H9 (cell line): ENCODE measurements at regions not wholly inside any gene's neighbourhood (a gene's known extent, or its start where the extent isn't known, plus 50 kb on each side); places are given as distances from the start of the nearest gene placed in this dataset.

ENCODE experiments used
- DNase-seq: peaks from one replicate; pipeline ENCODE4 v3.0.0-alpha.2; 2017
- H2AFZ ChIP-seq: one replicate; pipeline ENCODE4 v1.6.1; 2013; ENCODE audit warnings: mild to moderate bottlenecking, low read length, control low read depth, moderate library complexity
- H2AK5ac ChIP-seq: 2 replicates; pipeline ENCODE4 v1.6.1; 2013; ENCODE audit warnings: low read length, control low read depth, mixed read lengths; ENCODE audit not compliant: insufficient read length
- H2BK120ac ChIP-seq: one replicate; pipeline ENCODE4 v1.6.1; 2013; ENCODE audit warnings: low read depth, mild to moderate bottlenecking, low read length, control low read depth, inconsistent platforms; ENCODE audit not compliant: poor library complexity, severe bottlenecking
- H2BK12ac ChIP-seq: 2 replicates; pipeline ENCODE4 v1.6.1; 2013; ENCODE audit warnings: low read length, control low read depth, mixed read lengths, low read depth; ENCODE audit not compliant: insufficient read length
- H2BK15ac ChIP-seq: 2 replicates; pipeline ENCODE4 v1.6.1; 2013; ENCODE audit warnings: low read depth, low read length, control low read depth
- H2BK20ac ChIP-seq: one replicate; pipeline ENCODE4 v1.6.1; 2013; ENCODE audit warnings: low read depth, mild to moderate bottlenecking, low read length, control low read depth, inconsistent platforms; ENCODE audit not compliant: poor library complexity, severe bottlenecking
- H2BK5ac ChIP-seq: 2 replicates; pipeline ENCODE4 v1.6.1; 2013; ENCODE audit warnings: low read length, control low read depth, mixed read lengths; ENCODE audit not compliant: insufficient read length
- H3K14ac ChIP-seq: 2 replicates; pipeline ENCODE4 v1.6.1; 2013; ENCODE audit warnings: low read length, control low read depth; ENCODE audit not compliant: insufficient read depth
- H3K18ac ChIP-seq: 2 replicates; pipeline ENCODE4 v1.6.1; 2013; ENCODE audit warnings: low read depth, mild to moderate bottlenecking, mixed read lengths, low read length, control low read depth; ENCODE audit not compliant: insufficient read length
- H3K23ac ChIP-seq: 2 replicates; pipeline ENCODE4 v1.6.1; 2013; ENCODE audit warnings: low read length, control low read depth, mixed read lengths, low read depth; ENCODE audit not compliant: insufficient read length
- H3K23me2 ChIP-seq: 2 replicates; pipeline ENCODE4 v1.6.1; 2013; ENCODE audit warnings: low read depth, mild to moderate bottlenecking, mixed read lengths, low read length, control low read depth; ENCODE audit not compliant: insufficient read length, poor library complexity, severe bottlenecking
- H3K27ac ChIP-seq: 2 replicates; pipeline ENCODE4 v1.5.1; 2013; ENCODE audit warnings: low read length, control low read depth, mixed read lengths, low read depth; ENCODE audit not compliant: insufficient read length
- H3K27me3 ChIP-seq: 2 replicates; pipeline ENCODE4 v1.6.1; 2013; ENCODE audit warnings: low read length, control low read depth, inconsistent platforms; ENCODE audit not compliant: insufficient read depth
- H3K4ac ChIP-seq: 2 replicates; pipeline ENCODE4 v1.6.1; 2013; ENCODE audit warnings: low read depth, mild to moderate bottlenecking, control low read depth, inconsistent platforms, low read length, moderate library complexity
- H3K4me1 ChIP-seq: 2 replicates; pipeline ENCODE4 v1.6.1; 2013; ENCODE audit warnings: low read length, control low read depth, inconsistent platforms; ENCODE audit not compliant: insufficient read depth
- H3K4me2 ChIP-seq: 2 replicates; pipeline ENCODE4 v1.6.1; 2013; ENCODE audit warnings: low read length, control low read depth, mixed read lengths; ENCODE audit not compliant: insufficient read length, insufficient read depth
- H3K56ac ChIP-seq: 2 replicates; pipeline ENCODE4 v1.6.1; 2013; ENCODE audit warnings: low read depth, mild to moderate bottlenecking, mixed read lengths, low read length, control low read depth; ENCODE audit not compliant: insufficient read length
- H3K79me1 ChIP-seq: 2 replicates; pipeline ENCODE4 v1.6.1; 2013; ENCODE audit warnings: low read depth, mild to moderate bottlenecking, moderate library complexity, low read length, control low read depth, inconsistent platforms; ENCODE audit not compliant: insufficient read depth, poor library complexity, severe bottlenecking
- H3K79me2 ChIP-seq: 2 replicates; pipeline ENCODE4 v1.6.1; 2013; ENCODE audit warnings: low read length, control low read depth, inconsistent platforms; ENCODE audit not compliant: insufficient read depth
- H3K9ac ChIP-seq: 2 replicates; pipeline ENCODE4 v1.6.1; 2013; ENCODE audit warnings: low read length, control low read depth, mixed read lengths; ENCODE audit not compliant: insufficient read length; ENCODE audit errors: extremely low read depth
- H3K9me3 ChIP-seq: one replicate; pipeline ENCODE4 v1.6.1; 2013; ENCODE audit warnings: low read depth, low read length, inconsistent platforms; ENCODE audit not compliant: control insufficient read depth
- H3T11ph ChIP-seq: one replicate; pipeline ENCODE4 v1.6.1; 2013; ENCODE audit warnings: mild to moderate bottlenecking, low read length, control low read depth, inconsistent platforms
- H4K20me1 ChIP-seq: one replicate; pipeline ENCODE4 v1.6.1; 2013; ENCODE audit not compliant: control insufficient read depth, insufficient read length, insufficient read depth
- H4K5ac ChIP-seq: 2 replicates; pipeline ENCODE4 v1.6.1; 2013; ENCODE audit warnings: low read depth, mild to moderate bottlenecking, mixed read lengths, low read length, control low read depth; ENCODE audit not compliant: insufficient read length
- H4K8ac ChIP-seq: replicated peaks from 2 replicates; pipeline ENCODE4 v1.6.1; 2013; ENCODE audit warnings: low read length, control low read depth, mixed read lengths, low read depth; ENCODE audit not compliant: insufficient read length
- H4K91ac ChIP-seq: 2 replicates; pipeline ENCODE4 v1.6.1; 2013; ENCODE audit warnings: low read depth, mild to moderate bottlenecking, moderate library complexity, mixed read lengths, low read length, control low read depth; ENCODE audit not compliant: insufficient read length
- H3K27ac Mint-ChIP-seq, 3 experiments: 2 replicates in 2 of 3; 3 replicates in 1 of 3; pipeline ENCODE4 v1.8.0; 2020 to 2021; ENCODE audit warnings: mixed read lengths in 3 of 3, mild to moderate bottlenecking in 1 of 3, moderate library complexity in 1 of 3
- H3K27me3 Mint-ChIP-seq: 2 replicates; pipeline ENCODE4 v1.8.0; 2021; ENCODE audit warnings: low read depth, mild to moderate bottlenecking, moderate library complexity, mixed read lengths
- H3K36me3 Mint-ChIP-seq, 3 experiments: 2 replicates in 2 of 3; 3 replicates in 1 of 3; pipeline ENCODE4 v1.8.0; 2020 to 2021; ENCODE audit warnings: low read depth in 3 of 3, mixed read lengths in 3 of 3; ENCODE audit not compliant: insufficient read depth in 1 of 3
- H3K4me1 Mint-ChIP-seq, 2 experiments: 2 replicates each; pipeline ENCODE4 v1.8.0; 2020; ENCODE audit warnings: mixed read lengths in 2 of 2
- H3K4me3 Mint-ChIP-seq, 2 experiments: 2 replicates in 1 of 2; 3 replicates in 1 of 2; pipeline ENCODE4 v1.8.0; 2020 to 2021; ENCODE audit warnings: mild to moderate bottlenecking in 2 of 2, mixed read lengths in 2 of 2, moderate library complexity in 1 of 2
- H3K9me3 Mint-ChIP-seq, 2 experiments: 2 replicates in 1 of 2; 3 replicates in 1 of 2; pipeline ENCODE4 v1.8.0; 2020; ENCODE audit warnings: mild to moderate bottlenecking in 2 of 2, mixed read lengths in 2 of 2, moderate library complexity in 1 of 2
- CTCF ChIP-seq: fragments of 200-600 bp; sonication (generic); conservative IDR thresholded peaks from 3 replicates; pipeline ENCODE4 v1.8.0; 2021; ENCODE audit warnings: antibody characterized with exemption, mild to moderate bottlenecking
- WGBS: extraction: QIAGEN DNeasy Blood & Tissue Kit; methylation state at CpG from one replicate; pipeline ENCODE4 v1.1.7; 2013; ENCODE audit warnings: missing lambda C conversion rate, low lambda C conversion rate, mixed read lengths; ENCODE audit not compliant: insufficient read length; ENCODE audit errors: extremely low coverage; 5-methylcytosine and 5-hydroxymethylcytosine counted together

- H3K27me3 ChIP-seq, result no peaks in the 10 kb centered on the region
- H3K9me3 ChIP-seq, result no peaks in the 10 kb centered on the region
- H3K4me1 ChIP-seq, result 0 out of 2 replicates have a peak, but pooled peaks cover 2% of the 10 kb centered on the region
- H3K79me1 ChIP-seq, result no peaks in the 10 kb centered on the region
- H2BK20ac ChIP-seq, result no peak overlapping the region
- no peaks in the 10 kb centered on the region for H3K23me2 ChIP-seq
- no peak overlapping the region for H2BK5ac ChIP-seq
- no peak overlapping the region for H3K14ac ChIP-seq
- no peak overlapping the region for H4K8ac ChIP-seq
- H2AK5ac ChIP-seq, result no peak overlapping the region
- no peak overlapping the region for H4K91ac ChIP-seq
- H3K56ac ChIP-seq, result no peak overlapping the region
- no peak overlapping the region for H2BK12ac ChIP-seq
- H3T11ph ChIP-seq, result no peak overlapping the region
- no peak overlapping the region for H3K27ac ChIP-seq
- no peak overlapping the region for H3K27ac Mint-ChIP-seq
- no peak overlapping the region for H2BK120ac ChIP-seq
- no peak overlapping the region for H3K9ac ChIP-seq
- no peak for TF ChIP-seq CTCF
- H4K20me1 ChIP-seq, result no peaks in the 10 kb centered on the region
- no peak overlapping the region for H3K4me2 ChIP-seq
- H3K4me3 Mint-ChIP-seq, result no peak overlapping the region
- H3K36me3 Mint-ChIP-seq, result peaks cover 0 to 10% (median 4%) of the 10 kb centered on the region in 3 experiments; a peak in 3 of 7 replicates
- H2BK15ac ChIP-seq, result no peak overlapping the region
- H4K5ac ChIP-seq, result no peak overlapping the region
- no peak overlapping the region for H3K4ac ChIP-seq
- no peaks in the 10 kb centered on the region for H3K79me2 ChIP-seq
- no CpG with 5 or more reads among the region's 2 CpGs for WGBS
- H3K18ac ChIP-seq, result no peak overlapping the region
- no peak for DNase-seq
- H3K9me3 Mint-ChIP-seq, result peaks cover 0 to 8% of the 10 kb centered on the region in 2 experiments; a peak in 4 of 5 replicates
- H3K27me3 Mint-ChIP-seq, result no peaks in the 10 kb centered on the region
- H3K4me1 Mint-ChIP-seq, result peaks cover 9 to 10% of the 10 kb centered on the region in 2 experiments
- no peak overlapping the region for H2AFZ ChIP-seq
- H3K23ac ChIP-seq, result no peak overlapping the region
Measured at GRCh38 chr4:180823108-180823507, 1420.1 kb upstream of the TENM3 start.
